Neural cell (in vitro differentiated cells): ENCODE measurements at regions not wholly inside any gene's neighbourhood (a gene's known extent, or its start where the extent isn't known, plus 50 kb on each side); places are given as distances from the start of the nearest gene placed in this dataset.

Source experiments
- H2AFZ ChIP-seq: fragments of 200-600, 300-800 bp; sonication (generic), shearing (Covaris generic); 2 replicates; pipeline ENCODE4 v1.6.0; 2014; ENCODE audit warnings: low read depth, mild to moderate bottlenecking, antibody characterized with exemption, low read length, moderate library complexity
- H3F3A ChIP-seq: fragments of 200-600 bp; shearing (Covaris generic); 2 replicates; pipeline ENCODE4 v1.6.1; 2016; ENCODE audit warnings: mild to moderate bottlenecking, moderate library complexity, mixed read lengths, antibody characterized with exemption, low read length; ENCODE audit not compliant: insufficient read depth, poor library complexity, severe bottlenecking
- H3K27ac ChIP-seq: fragments of 200-600, 300-800 bp; sonication (generic), shearing (Covaris generic); 2 replicates; pipeline ENCODE4 v1.5.1; 2014; ENCODE audit warnings: mild to moderate bottlenecking, low read length, moderate library complexity
- H3K27me3 ChIP-seq: fragments of 300-800, 200-600 bp; sonication (generic), shearing (Covaris generic); 2 replicates; pipeline ENCODE4 v1.6.0; 2014; ENCODE audit warnings: mild to moderate bottlenecking, low read depth, low read length, moderate library complexity; ENCODE audit not compliant: insufficient read depth
- H3K36me3 ChIP-seq: fragments of 300-800, 200-600 bp; sonication (generic), shearing (Covaris generic); 2 replicates; pipeline ENCODE4 v1.5.1; 2014; ENCODE audit warnings: mild to moderate bottlenecking, antibody characterized with exemption, low read length, moderate library complexity; ENCODE audit not compliant: insufficient read depth
- H3K4me2 ChIP-seq: fragments of 300-800, 200-600 bp; sonication (generic), shearing (Covaris generic); 2 replicates; pipeline ENCODE4 v1.6.0; 2014; ENCODE audit warnings: mild to moderate bottlenecking, low read length
- H3K4me3 ChIP-seq: fragments of 300-800, 200-600 bp; sonication (generic), shearing (Covaris generic); 2 replicates; pipeline ENCODE4 v1.5.1; 2014; ENCODE audit warnings: mild to moderate bottlenecking, low read length, moderate library complexity
- H3K79me2 ChIP-seq: fragments of 200-600 bp; shearing (Covaris generic); replicated peaks from 2 replicates; pipeline ENCODE4 v1.6.0; 2014; ENCODE audit warnings: mild to moderate bottlenecking, low read length, moderate library complexity; ENCODE audit not compliant: insufficient read depth
- H3K9ac ChIP-seq: fragments of 300-800, 200-600 bp; sonication (generic), shearing (Covaris generic); 2 replicates; pipeline ENCODE4 v1.6.1; 2016; ENCODE audit warnings: mild to moderate bottlenecking, low read length, mixed read lengths
- H3K9me2 ChIP-seq: fragments of 200-600 bp; shearing (Covaris generic); 2 replicates; pipeline ENCODE4 v1.6.1; 2016; ENCODE audit warnings: mild to moderate bottlenecking, low read length, mixed read lengths; ENCODE audit not compliant: insufficient read depth
- H3K9me3 ChIP-seq: fragments of 200-600, 300-800 bp; sonication (generic), shearing (Covaris generic); 2 replicates; pipeline ENCODE4 v1.6.1; 2016; ENCODE audit warnings: mild to moderate bottlenecking, mixed run types, low read length, moderate library complexity, mixed read lengths
- H4K20me1 ChIP-seq: fragments of 200-600 bp; shearing (Covaris generic); 2 replicates; pipeline ENCODE4 v1.6.1; 2016; ENCODE audit warnings: mild to moderate bottlenecking, mixed run types; ENCODE audit not compliant: insufficient read depth
- EP300 ChIP-seq: fragments of 450-650 bp; conservative IDR thresholded peaks from 2 replicates; pipeline ENCODE4 v1.6.1; 2014; ENCODE audit warnings: antibody characterized with exemption, mild to moderate bottlenecking, moderate library complexity; ENCODE audit not compliant: poor library complexity, severe bottlenecking
- EZH2 ChIP-seq: fragments of 200-600, 300-800 bp; shearing (Covaris generic), sonication (generic); IDR thresholded peaks from 2 replicates; pipeline ENCODE4 v1.6.1; 2014; ENCODE audit warnings: antibody characterized with exemption, low read length, borderline replicate concordance, mild to moderate bottlenecking; ENCODE audit not compliant: insufficient read depth, poor library complexity, severe bottlenecking
- MXI1 ChIP-seq: fragments of 450-650 bp; conservative IDR thresholded peaks from 2 replicates; pipeline ENCODE4 v1.6.1; 2014; ENCODE audit warnings: antibody characterized with exemption, mild to moderate bottlenecking; ENCODE audit not compliant: poor library complexity, severe bottlenecking
- POLR2AphosphoS5 ChIP-seq: IDR thresholded peaks from 2 replicates; pipeline ENCODE4 v1.6.1; 2012
- SMC3 ChIP-seq: fragments of 450-650 bp; conservative IDR thresholded peaks from 2 replicates; pipeline ENCODE4 v1.6.1; 2014; ENCODE audit warnings: antibody characterized with exemption, mild to moderate bottlenecking, moderate library complexity; ENCODE audit not compliant: poor library complexity
- TAF1 ChIP-seq: IDR thresholded peaks from 2 replicates; pipeline ENCODE4 v1.6.1; 2012; ENCODE audit warnings: low read depth
- TF ChIP-seq, protein P1 (sequence below): IDR thresholded peaks from 2 replicates; pipeline ENCODE4 v1.6.1; 2012; ENCODE audit warnings: borderline replicate concordance
- TF ChIP-seq, protein P2 (sequence below): fragments of 450-650 bp; IDR thresholded peaks from 2 replicates; pipeline ENCODE4 v1.5.1; 2014; ENCODE audit warnings: antibody characterized with exemption, mild to moderate bottlenecking, moderate library complexity; ENCODE audit not compliant: poor library complexity, severe bottlenecking

- no peaks in the 10 kb centered on the region for H3K27me3 ChIP-seq
- H3K9me3 ChIP-seq = no peaks in the 10 kb centered on the region
- H3K9ac ChIP-seq = no peak overlapping the region
- no peak overlapping the region for H3K27ac ChIP-seq
- no peak overlapping the region for H3K4me3 ChIP-seq
- no peak overlapping the region for H3K4me2 ChIP-seq
- no peak for TF ChIP-seq EZH2
- no peak for TF ChIP-seq SMC3
- TF ChIP-seq POLR2AphosphoS5 = no peak
- TF ChIP-seq EP300 = no peak
- no peak for TF ChIP-seq MXI1
- H2AFZ ChIP-seq = no peak overlapping the region
- no peaks in the 10 kb centered on the region for H3F3A ChIP-seq
- no peaks in the 10 kb centered on the region for H3K36me3 ChIP-seq
- H3K9me2 ChIP-seq = no peaks in the 10 kb centered on the region
- no peaks in the 10 kb centered on the region for H3K79me2 ChIP-seq
- no peaks in the 10 kb centered on the region for H4K20me1 ChIP-seq
Measured at GRCh38 chr4:63583561-63583960, 825.7 kb downstream of the TECRL start.

DNA sequence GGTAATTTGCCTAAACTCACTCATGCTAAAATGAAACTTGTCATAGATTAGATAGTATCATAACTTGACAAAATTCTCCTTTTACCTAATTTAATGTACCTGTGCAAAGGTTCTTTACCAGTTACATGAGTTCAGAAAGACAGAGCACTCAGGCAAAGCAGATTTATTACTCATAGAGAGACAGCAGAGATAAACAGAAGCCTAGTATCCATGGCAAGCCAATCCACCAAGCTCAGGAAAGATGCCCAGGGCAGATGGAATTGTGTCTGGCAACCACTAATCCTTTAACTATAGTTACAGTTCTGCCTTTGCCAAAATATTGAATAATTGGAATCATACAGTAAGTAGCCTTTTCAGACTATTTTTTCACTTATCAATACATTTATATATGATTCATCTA is 826.2 kb downstream of the TECRL start:
- Histone ChIP-seq H3K9me2 (no peaks in the 10 kb centered on the region), H3K4me2 (no peak overlapping the region), H4K20me1 (no peaks in the 10 kb centered on the region), H3K36me3 (no peaks in the 10 kb centered on the region), H2AFZ (no peak overlapping the region), H3K4me3 (no peak overlapping the region), H3K9ac (no peak overlapping the region), H3K9me3 (no peaks in the 10 kb centered on the region), H3K79me2 (no peaks in the 10 kb centered on the region), H3K27ac (no peak overlapping the region), H3F3A (no peaks in the 10 kb centered on the region), H3K27me3 (no peaks in the 10 kb centered on the region)
- TF ChIP-seq EZH2 = no peak
- no peak for TF ChIP-seq EP300
- no peak for TF ChIP-seq TAF1
- no peak for TF ChIP-seq POLR2AphosphoS5

DNA sequence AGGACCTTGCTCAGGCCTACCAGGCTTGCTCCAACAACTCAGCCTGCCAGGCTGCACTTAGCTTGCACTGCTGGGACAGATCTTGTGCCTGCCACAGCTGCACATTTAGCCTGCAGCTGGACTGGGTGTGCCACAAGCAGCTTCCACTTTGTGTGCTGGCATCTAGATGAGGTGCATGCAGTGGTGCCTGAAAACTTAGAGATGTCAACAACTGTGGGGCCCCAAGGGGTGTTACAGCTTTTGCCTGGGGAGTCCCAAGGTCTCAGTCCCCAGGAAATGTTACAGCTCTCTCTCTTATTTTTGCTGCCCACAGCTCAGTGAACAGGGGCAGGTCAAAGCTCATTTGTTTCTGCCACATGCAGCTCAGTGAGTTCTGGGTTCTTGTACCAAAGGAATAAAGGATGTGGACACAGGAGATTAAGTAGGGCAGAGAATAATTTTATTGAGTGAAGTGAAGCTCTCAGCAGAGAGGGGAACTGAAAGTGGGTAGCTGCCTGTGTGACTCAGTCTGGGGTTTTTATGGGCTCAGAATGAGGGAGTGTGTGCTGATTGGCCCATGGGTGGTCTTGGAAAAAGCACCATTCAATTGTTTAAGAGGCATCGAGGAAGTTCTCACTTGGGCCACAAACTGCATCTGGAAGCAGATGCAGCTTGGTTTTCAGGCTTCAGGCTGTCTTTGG is 828.3 kb downstream of the TECRL start:
- no peak overlapping the region for H3K4me2 ChIP-seq
- TF ChIP-seq, protein P1, sequence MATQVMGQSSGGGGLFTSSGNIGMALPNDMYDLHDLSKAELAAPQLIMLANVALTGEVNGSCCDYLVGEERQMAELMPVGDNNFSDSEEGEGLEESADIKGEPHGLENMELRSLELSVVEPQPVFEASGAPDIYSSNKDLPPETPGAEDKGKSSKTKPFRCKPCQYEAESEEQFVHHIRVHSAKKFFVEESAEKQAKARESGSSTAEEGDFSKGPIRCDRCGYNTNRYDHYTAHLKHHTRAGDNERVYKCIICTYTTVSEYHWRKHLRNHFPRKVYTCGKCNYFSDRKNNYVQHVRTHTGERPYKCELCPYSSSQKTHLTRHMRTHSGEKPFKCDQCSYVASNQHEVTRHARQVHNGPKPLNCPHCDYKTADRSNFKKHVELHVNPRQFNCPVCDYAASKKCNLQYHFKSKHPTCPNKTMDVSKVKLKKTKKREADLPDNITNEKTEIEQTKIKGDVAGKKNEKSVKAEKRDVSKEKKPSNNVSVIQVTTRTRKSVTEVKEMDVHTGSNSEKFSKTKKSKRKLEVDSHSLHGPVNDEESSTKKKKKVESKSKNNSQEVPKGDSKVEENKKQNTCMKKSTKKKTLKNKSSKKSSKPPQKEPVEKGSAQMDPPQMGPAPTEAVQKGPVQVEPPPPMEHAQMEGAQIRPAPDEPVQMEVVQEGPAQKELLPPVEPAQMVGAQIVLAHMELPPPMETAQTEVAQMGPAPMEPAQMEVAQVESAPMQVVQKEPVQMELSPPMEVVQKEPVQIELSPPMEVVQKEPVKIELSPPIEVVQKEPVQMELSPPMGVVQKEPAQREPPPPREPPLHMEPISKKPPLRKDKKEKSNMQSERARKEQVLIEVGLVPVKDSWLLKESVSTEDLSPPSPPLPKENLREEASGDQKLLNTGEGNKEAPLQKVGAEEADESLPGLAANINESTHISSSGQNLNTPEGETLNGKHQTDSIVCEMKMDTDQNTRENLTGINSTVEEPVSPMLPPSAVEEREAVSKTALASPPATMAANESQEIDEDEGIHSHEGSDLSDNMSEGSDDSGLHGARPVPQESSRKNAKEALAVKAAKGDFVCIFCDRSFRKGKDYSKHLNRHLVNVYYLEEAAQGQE = no peak
- TF ChIP-seq, protein P2, sequence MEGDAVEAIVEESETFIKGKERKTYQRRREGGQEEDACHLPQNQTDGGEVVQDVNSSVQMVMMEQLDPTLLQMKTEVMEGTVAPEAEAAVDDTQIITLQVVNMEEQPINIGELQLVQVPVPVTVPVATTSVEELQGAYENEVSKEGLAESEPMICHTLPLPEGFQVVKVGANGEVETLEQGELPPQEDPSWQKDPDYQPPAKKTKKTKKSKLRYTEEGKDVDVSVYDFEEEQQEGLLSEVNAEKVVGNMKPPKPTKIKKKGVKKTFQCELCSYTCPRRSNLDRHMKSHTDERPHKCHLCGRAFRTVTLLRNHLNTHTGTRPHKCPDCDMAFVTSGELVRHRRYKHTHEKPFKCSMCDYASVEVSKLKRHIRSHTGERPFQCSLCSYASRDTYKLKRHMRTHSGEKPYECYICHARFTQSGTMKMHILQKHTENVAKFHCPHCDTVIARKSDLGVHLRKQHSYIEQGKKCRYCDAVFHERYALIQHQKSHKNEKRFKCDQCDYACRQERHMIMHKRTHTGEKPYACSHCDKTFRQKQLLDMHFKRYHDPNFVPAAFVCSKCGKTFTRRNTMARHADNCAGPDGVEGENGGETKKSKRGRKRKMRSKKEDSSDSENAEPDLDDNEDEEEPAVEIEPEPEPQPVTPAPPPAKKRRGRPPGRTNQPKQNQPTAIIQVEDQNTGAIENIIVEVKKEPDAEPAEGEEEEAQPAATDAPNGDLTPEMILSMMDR = no peak
- TF ChIP-seq EZH2 (no peak), EP300 (no peak), TAF1 (no peak), MXI1 (no peak)
- no peak overlapping the region for H3K27ac ChIP-seq
- no peaks in the 10 kb centered on the region for H3K79me2 ChIP-seq
- H3K9me2 ChIP-seq = no peaks in the 10 kb centered on the region
- H3K36me3 ChIP-seq = no peaks in the 10 kb centered on the region
- H3F3A ChIP-seq = no peaks in the 10 kb centered on the region
- no peak overlapping the region for H2AFZ ChIP-seq
- H3K9ac ChIP-seq = no peak overlapping the region
- H4K20me1 ChIP-seq = no peaks in the 10 kb centered on the region
- H3K27me3 ChIP-seq = no peaks in the 10 kb centered on the region
- H3K9me3 ChIP-seq = no peaks in the 10 kb centered on the region
- no peak overlapping the region for H3K4me3 ChIP-seq
